Midbrain (tissue), 1 donor: ENCODE measurements at regions not wholly inside any gene's neighbourhood (a gene's known extent, or its start where the extent isn't known, plus 50 kb on each side); places are given as distances from the start of the nearest gene placed in this dataset.
"Not testable (repeated sequence)": the region's sequence is repeated elsewhere in the genome, so short reads cannot be mapped to it uniquely, and the experiment has no call there.

Experiments
- DNase-seq: peaks from one replicate; lab custom pipeline; 2025; lab: John Stamatoyannopoulos, UW

DNA sequence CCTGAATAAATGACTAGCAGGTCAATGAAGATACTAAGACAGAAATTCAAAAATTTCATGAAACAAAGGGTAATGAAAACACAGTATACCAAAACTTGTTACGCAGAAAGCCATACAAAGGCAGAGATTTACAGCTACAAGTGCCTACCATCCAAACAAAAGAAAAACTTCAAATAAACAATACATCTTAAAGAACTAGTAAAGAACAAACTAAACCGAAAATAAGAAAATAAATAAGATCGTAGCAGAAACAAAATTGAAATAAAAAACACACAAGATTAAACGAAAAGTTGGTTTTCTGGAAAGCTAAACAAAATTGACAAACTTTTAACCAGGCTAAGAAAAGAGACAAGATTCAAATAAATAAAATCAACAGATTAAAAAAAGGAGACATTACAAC is 51.5 kb downstream of the VPREB1 start:
- not testable (repeated sequence) for DNase-seq

DNA sequence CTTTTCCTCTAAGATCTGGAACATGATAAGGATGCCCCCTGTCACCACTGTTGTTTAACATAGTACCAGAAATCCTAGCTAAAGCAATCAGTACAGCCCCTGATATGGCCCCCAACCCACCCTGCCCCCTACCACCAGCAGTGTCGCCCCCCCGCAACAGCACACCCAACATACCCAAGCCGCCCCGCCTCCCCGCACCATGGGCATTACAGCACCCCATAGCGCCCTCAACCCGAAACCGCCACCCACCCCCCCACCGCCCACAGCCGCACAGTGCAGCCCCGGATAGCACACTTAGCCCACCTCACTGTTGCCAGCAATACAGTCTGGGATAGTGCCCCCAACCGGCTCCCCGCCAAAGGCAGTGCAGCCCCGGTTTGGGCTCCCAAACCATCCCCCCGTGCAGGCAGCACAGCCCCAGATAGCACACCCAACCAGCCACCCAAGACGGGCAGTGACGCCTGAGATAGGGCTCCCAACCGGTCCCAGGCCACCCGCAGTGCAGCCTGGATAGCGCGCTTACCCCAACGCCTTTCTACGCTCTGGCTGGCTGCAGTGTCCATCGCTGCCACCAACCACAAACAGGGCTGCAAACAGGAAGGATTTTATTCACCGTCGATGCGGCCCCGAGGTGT is 52.7 kb downstream of the VPREB1 start:
- not testable (repeated sequence) for DNase-seq

- peak; percentile 34 for DNase-seq
Observed at GRCh38 chr22:22297794-22298653, 53.4 kb downstream of the VPREB1 start.

GRCh38 chr22:22298654-22299009 is 54.0 kb downstream of the VPREB1 start:
- not testable (repeated sequence) for DNase-seq

DNA sequence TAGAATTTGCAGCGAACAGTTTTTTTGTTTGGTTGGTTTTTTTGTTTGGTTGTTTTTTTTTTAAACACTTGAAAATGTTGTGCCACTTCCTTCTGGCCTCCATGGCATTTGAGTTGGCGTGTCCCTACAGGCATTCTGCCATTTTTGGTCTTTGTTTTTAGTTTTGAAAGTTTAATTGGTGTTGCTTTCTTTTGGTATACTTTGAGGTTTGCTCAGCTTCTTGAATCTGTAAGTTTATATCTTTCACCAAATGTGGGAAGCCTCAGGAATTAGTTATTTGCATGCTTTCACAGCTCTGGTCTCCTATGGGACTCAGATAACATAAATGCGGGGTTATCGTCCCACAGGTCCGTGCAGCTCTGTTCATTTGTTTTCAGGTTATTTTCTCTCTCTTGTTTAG is 55.9 kb downstream of the VPREB1 start:
- not testable (repeated sequence) for DNase-seq

DNA sequence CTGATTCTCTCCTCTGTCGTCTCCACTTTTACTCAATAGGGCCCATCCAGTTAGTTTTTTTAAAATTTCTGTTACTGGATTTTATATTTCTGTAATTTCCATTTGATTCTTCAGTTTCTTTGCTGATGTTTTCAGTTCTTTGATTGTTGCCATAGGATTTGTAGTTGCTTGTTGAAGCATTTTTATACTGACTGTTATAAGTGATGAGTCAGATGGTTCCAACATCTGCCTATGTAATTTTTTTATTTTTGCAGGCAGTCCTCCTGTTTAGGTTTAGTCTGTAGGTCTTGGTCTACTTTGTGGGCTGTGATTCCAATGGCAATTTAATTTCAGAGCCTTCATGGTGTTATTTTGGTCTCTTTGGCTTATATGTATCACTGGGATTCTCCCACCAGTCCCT is 56.4 kb downstream of the VPREB1 start:
- DNase-seq, result not testable (repeated sequence)

GRCh38 chr22:22316589-22316988 is 72.0 kb downstream of the VPREB1 start:
- DNase-seq, result no peak

DNA sequence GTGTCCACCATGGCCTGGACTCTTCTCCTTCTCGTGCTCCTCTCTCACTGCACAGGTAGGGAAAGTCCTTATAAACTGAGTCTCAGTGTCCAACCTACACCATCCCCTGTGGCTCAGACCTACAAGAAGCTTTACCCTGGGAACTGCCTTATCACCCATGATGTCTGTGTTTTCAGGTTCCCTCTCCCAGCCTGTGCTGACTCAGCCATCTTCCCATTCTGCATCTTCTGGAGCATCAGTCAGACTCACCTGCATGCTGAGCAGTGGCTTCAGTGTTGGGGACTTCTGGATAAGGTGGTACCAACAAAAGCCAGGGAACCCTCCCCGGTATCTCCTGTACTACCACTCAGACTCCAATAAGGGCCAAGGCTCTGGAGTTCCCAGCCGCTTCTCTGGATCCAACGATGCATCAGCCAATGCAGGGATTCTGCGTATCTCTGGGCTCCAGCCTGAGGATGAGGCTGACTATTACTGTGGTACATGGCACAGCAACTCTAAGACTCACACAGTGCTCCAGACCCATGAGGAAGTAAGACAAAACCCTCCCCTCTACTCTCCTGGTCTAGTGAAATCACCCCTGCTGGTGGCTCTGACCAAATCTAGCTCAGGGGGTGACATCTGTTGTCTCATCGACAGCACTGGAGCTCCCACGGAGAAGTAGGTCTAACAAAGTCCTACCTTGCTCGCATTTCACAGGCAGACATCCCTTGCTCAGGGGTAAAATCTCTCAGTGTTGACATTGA is 74.3 kb downstream of the VPREB1 start:
- no peak for DNase-seq

- DNase-seq, result peak; percentile 49
Observed at GRCh38 chr22:22321743-22322611, 77.4 kb downstream of the VPREB1 start.

GRCh38 chr22:22322792-22323191 is 78.2 kb downstream of the VPREB1 start:
- no peak for DNase-seq

DNA sequence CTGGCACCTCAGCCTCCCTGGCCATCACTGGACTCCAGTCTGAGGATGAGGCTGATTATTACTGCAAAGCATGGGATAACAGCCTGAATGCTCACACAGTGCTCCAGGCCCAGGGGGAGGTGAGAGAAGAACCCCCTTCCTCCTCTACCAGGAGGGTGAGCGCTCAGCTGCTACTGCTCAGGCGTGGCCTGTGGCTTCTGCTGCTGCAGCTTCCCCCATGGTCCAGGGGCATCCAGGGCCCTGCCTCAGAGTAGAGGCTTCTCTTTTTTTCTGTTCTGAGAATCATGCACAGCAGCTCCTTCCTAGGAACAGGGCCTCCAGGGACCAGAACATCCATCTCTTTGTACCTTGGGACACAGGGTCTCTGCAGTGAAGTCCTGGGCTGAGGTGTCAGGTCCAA is 83.1 kb downstream of the VPREB1 start:
- DNase-seq, result no peak

- DNase-seq, result no peak
Observed at GRCh38 chr22:22329792-22330191, 85.2 kb downstream of the VPREB1 start.

- not testable (repeated sequence) for DNase-seq
Observed at GRCh38 chr22:22335640-22336039, 91.1 kb downstream of the VPREB1 start.

DNA sequence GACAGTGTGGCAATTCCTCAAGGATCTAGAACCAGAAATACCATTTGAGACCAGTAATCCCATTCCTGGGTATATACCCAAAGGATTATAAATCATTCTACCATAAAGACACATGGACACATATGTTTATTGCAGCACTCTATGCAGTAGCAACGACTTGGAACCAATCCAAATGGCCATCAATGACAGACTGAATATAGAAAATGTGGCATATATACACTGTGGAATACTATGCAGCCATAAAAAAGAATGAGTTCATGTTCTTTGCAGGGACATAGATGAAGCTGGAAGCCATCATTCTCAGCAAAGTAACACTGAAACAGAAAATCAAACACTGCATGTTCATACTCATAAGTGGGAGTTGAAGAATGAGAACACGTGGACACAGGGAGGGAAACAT is 91.7 kb downstream of the VPREB1 start:
- DNase-seq, result not testable (repeated sequence)

- not testable (repeated sequence) for DNase-seq
Observed at GRCh38 chr22:22338778-22339177, 94.2 kb downstream of the VPREB1 start.

- DNase-seq, result no peak
Observed at GRCh38 chr22:22341736-22342135, 97.2 kb downstream of the VPREB1 start.

DNA sequence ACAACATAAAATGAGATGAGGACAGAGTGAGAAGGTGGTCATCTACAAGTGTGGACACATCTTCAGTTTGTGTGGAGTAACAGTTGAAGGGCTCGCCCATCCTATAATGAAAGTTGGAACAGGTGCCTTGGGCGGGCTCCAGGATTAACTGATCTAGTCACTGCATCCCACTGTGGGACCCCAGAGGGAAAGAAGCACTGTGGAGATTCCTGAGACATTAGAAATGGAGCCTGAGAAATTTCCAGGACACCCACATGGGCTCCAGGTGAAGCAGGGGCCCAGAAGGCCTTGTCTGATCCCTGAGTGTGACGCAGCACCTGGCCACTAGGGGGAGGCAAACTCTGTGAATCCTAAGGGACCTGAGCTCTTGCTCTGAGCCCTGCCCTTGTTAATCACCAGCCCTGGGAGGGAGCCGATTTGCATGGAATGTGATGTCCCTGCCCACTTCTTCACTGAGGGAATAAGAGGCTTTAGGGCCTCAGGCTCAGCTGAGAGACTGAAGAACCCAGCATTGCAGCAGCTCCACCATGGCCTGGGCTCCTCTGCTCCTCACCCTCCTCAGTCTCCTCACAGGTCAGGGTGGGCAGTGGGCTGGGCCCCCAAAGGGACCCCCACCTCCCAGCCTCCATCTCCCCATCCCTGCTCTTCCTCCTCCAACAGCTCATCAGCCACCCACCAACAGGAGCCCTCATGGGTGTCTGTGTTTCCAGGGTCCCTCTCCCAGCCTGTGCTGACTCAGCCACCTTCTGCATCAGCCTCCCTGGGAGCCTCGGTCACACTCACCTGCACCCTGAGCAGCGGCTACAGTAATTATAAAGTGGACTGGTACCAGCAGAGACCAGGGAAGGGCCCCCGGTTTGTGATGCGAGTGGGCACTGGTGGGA is 98.4 kb downstream of the VPREB1 start:
- DNase-seq, result no peak

GRCh38 chr22:22343581-22344296 is 99.2 kb downstream of the VPREB1 start:
- DNase-seq, result no peak

DNA sequence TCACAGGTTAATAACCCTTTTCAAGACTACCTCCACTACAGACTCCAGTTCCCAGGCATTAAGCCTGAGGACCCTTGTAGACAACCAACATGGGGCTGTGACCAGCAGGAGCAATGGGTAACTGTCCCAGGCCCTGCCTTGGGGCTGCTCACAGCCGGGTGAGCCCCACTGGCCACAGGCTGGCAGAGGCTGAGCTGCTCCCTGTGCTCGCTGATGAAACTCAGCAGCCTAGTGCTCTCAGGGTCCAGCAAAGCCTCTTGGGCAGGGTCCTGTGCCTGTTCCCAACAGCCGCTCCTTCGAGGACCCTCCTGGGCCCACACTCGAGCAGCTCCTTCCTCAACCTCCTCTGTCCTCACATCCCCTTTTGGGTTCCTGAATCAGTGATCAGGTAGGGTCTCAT is 99.8 kb downstream of the VPREB1 start:
- no peak for DNase-seq

GRCh38 chr22:22345781-22346180 is 101.2 kb downstream of the VPREB1 start:
- no peak for DNase-seq
